Fibroblast of lung (primary cell): ENCODE measurements at regions not wholly inside any gene's neighbourhood (a gene's known extent, or its start where the extent isn't known, plus 50 kb on each side); places are given as distances from the start of the nearest gene placed in this dataset.

Experiments
- DNase-seq, 2 donors: peaks; one replicate each; pipeline versions ENCODE4 v3.0.0 to v3.0.0-alpha.2; 2010; ENCODE audit warnings: low read depth in 2 of 2
- H2AFZ ChIP-seq: 2 replicates; pipeline ENCODE4 v1.5.1; 2012; ENCODE audit warnings: low read length, control low read depth, inconsistent platforms
- H3K27ac ChIP-seq: 2 replicates; pipeline ENCODE4 v1.5.1; 2011; ENCODE audit warnings: low read length, control low read depth; ENCODE audit not compliant: insufficient read depth
- H3K27me3 ChIP-seq: 2 replicates; pipeline ENCODE4 v1.5.1; 2011; ENCODE audit warnings: mild to moderate bottlenecking, low read length; ENCODE audit not compliant: control insufficient read depth, insufficient read depth
- H3K36me3 ChIP-seq: 2 replicates; pipeline ENCODE4 v1.5.1; 2011; ENCODE audit warnings: low read length; ENCODE audit not compliant: control insufficient read depth, insufficient read depth
- H3K4me1 ChIP-seq: 2 replicates; pipeline ENCODE4 v1.5.1; 2011; ENCODE audit warnings: low read length; ENCODE audit not compliant: control insufficient read depth, insufficient read depth; ENCODE audit errors: extremely low read depth
- H3K4me2 ChIP-seq: 2 replicates; pipeline ENCODE4 v1.5.1; 2011; ENCODE audit warnings: low read length, control low read depth; ENCODE audit not compliant: insufficient read depth; ENCODE audit errors: extremely low read depth
- H3K4me3 ChIP-seq, 4 experiments: fragments of 200-600 bp in 1 of 4; sonication (generic) in 1 of 4; replicated peaks in 1 of 4; 2 replicates each; pipeline ENCODE4 v1.5.1; 2011 to 2016; ENCODE audit warnings: low read length in 4 of 4, low read depth in 3 of 4, mild to moderate bottlenecking in 3 of 4, control low read depth in 2 of 4, inconsistent platforms in 1 of 4, mixed read lengths in 1 of 4; ENCODE audit not compliant: insufficient read depth in 1 of 4; ENCODE audit errors: control extremely low read depth in 1 of 4
- H3K79me2 ChIP-seq: 2 replicates; pipeline ENCODE4 v1.5.1; 2012; ENCODE audit warnings: mild to moderate bottlenecking, low read length, inconsistent platforms; ENCODE audit not compliant: control insufficient read depth, insufficient read depth
- H3K9ac ChIP-seq: 2 replicates; pipeline ENCODE4 v1.5.1; 2011; ENCODE audit warnings: mild to moderate bottlenecking, low read length, control low read depth; ENCODE audit not compliant: insufficient read depth
- H3K9me3 ChIP-seq: 2 replicates; pipeline ENCODE4 v1.5.1; 2012; ENCODE audit warnings: low read depth, low read length; ENCODE audit not compliant: control insufficient read depth, insufficient read depth
- H4K20me1 ChIP-seq: 2 replicates; pipeline ENCODE4 v1.5.1; 2011; ENCODE audit warnings: low read length; ENCODE audit not compliant: control insufficient read depth, insufficient read depth; ENCODE audit errors: extremely low read depth
- EZH2 ChIP-seq: IDR thresholded peaks from 2 replicates; pipeline ENCODE4 v1.5.1; 2012; ENCODE audit warnings: low read length, control low read depth, mild to moderate bottlenecking; ENCODE audit errors: missing control alignments
- TF ChIP-seq, protein P1 (sequence below), 2 donors: IDR thresholded peaks in 1 of 2; conservative IDR thresholded peaks in 1 of 2; 1 replicate in 1 of 2; 2 replicates in 1 of 2; pipeline ENCODE4 v1.5.1; 2011 to 2012; ENCODE audit warnings: low read length in 2 of 2, control low read depth in 1 of 2, inconsistent platforms in 1 of 2, low read depth in 1 of 2, mild to moderate bottlenecking in 1 of 2

DNA sequence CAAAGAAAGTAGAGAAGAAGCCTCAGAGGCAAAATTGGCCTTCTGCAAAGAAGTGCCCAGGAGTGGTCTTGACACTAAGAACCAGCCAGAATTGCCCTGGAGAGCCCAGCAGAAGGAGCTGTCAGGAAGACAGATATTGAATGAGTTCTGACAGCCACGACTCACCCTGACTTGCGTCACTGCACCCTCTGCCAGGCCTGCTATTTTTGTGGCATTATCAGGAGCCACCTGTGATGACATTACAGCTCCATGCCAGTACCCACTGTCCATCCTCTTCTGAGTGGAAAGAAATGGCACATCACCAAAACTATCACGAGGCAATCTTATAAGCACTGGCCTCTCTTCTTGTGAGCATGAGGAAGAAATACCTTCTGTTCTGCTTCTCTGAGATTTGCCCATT is 67.7 kb downstream of the SMIM20 start:
- no peaks in the 10 kb centered on the region for H3K36me3 ChIP-seq
- no peak overlapping the region for H3K9ac ChIP-seq
- H3K9me3 ChIP-seq: no peaks in the 10 kb centered on the region
- no peak for DNase-seq
- no peak overlapping the region for H3K4me3 ChIP-seq
- no peak overlapping the region for H2AFZ ChIP-seq
- H3K79me2 ChIP-seq: no peaks in the 10 kb centered on the region
- no peak overlapping the region for H3K27ac ChIP-seq
- H3K27me3 ChIP-seq: no peaks in the 10 kb centered on the region
- no peaks in the 10 kb centered on the region for H3K4me1 ChIP-seq
- H3K4me2 ChIP-seq: no peak overlapping the region
- TF ChIP-seq, protein P1, sequence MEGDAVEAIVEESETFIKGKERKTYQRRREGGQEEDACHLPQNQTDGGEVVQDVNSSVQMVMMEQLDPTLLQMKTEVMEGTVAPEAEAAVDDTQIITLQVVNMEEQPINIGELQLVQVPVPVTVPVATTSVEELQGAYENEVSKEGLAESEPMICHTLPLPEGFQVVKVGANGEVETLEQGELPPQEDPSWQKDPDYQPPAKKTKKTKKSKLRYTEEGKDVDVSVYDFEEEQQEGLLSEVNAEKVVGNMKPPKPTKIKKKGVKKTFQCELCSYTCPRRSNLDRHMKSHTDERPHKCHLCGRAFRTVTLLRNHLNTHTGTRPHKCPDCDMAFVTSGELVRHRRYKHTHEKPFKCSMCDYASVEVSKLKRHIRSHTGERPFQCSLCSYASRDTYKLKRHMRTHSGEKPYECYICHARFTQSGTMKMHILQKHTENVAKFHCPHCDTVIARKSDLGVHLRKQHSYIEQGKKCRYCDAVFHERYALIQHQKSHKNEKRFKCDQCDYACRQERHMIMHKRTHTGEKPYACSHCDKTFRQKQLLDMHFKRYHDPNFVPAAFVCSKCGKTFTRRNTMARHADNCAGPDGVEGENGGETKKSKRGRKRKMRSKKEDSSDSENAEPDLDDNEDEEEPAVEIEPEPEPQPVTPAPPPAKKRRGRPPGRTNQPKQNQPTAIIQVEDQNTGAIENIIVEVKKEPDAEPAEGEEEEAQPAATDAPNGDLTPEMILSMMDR (conservative IDR thresholded peaks at IDR 0.05 in 1 of 2, IDR thresholded peaks at IDR 0.05 in 1 of 2; ENCODE audit: low read depth in 1 of 2, low read length in 2 of 2): no peak
- no peaks in the 10 kb centered on the region for H4K20me1 ChIP-seq

DNA sequence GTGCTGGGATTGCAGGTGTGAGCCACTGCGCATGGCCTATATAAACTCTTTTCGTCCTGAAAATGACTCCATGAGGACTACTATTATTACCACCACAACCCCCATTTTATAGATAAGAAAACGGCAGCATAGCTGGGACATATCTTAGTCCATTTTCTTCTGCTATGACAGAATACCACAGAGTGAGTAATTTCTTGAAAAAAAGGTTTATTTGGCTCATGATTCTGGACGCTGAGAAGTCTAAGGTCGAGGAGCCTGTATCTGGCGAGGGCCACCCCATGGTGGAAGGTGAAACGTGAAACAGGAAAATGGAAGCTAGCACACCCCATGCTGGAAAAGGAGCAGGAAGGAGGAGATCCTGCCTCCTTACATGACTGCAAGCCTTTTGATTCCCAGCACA is 68.9 kb downstream of the SMIM20 start:
- no peak overlapping the region for H2AFZ ChIP-seq
- H3K4me3 ChIP-seq: no peak overlapping the region
- H3K9ac ChIP-seq: no peak overlapping the region
- no peaks in the 10 kb centered on the region for H3K4me1 ChIP-seq
- TF ChIP-seq EZH2: no peak
- TF ChIP-seq, protein P1 (conservative IDR thresholded peaks at IDR 0.05 in 1 of 2, IDR thresholded peaks at IDR 0.05 in 1 of 2; ENCODE audit: low read depth in 1 of 2, low read length in 2 of 2): no peak
- H4K20me1 ChIP-seq: no peaks in the 10 kb centered on the region
- no peaks in the 10 kb centered on the region for H3K9me3 ChIP-seq
- peak in 1 of 2 donors; percentile 59 for DNase-seq
- H3K27me3 ChIP-seq: no peaks in the 10 kb centered on the region
- no peak overlapping the region for H3K4me2 ChIP-seq
- H3K79me2 ChIP-seq: no peaks in the 10 kb centered on the region
- H3K36me3 ChIP-seq: no peaks in the 10 kb centered on the region
- H3K27ac ChIP-seq: no peak overlapping the region

DNA sequence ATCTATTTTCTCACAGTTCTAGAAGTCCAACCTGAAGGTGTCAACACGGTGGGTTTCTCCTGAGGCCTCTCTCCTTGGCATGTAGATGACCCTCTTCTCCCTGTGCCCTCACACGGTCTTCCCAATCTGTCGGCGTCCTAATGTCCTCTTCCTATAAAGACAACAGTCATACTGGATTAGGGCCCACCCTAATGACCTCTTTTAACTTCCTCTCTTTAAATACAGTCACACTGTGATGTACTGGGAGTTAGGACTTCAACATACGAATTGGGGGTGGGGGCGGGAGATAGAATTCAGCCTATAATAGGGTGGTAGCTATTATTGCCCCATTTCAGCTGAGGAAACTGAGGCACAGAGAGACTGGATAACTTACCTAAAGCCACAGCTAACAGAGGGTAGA is 70.2 kb downstream of the SMIM20 start:
- Histone ChIP-seq H3K79me2 (no peaks in the 10 kb centered on the region), H3K4me2 (no peak overlapping the region), H3K4me1 (peaks cover 2% of the 10 kb centered on the region), H3K36me3 (no peaks in the 10 kb centered on the region), H3K27ac (no peak overlapping the region), H4K20me1 (no peaks in the 10 kb centered on the region), H3K4me3 (no peak overlapping the region), H3K9ac (no peak overlapping the region), H3K27me3 (no peaks in the 10 kb centered on the region), H2AFZ (no peak overlapping the region), H3K9me3 (no peaks in the 10 kb centered on the region)
- no peak for DNase-seq
- TF ChIP-seq, protein P1 (conservative IDR thresholded peaks at IDR 0.05 in 1 of 2, IDR thresholded peaks at IDR 0.05 in 1 of 2; ENCODE audit: low read depth in 1 of 2, low read length in 2 of 2): no peak
- no peak for TF ChIP-seq EZH2
